Panc1 (cell line): ENCODE measurements at regions not wholly inside any gene's neighbourhood (a gene's known extent, or its start where the extent isn't known, plus 50 kb on each side); places are given as distances from the start of the nearest gene placed in this dataset.

Source experiments
- CTCF ChIP-seq: fragments of 450-650 bp; IDR thresholded peaks from 2 replicates; pipeline ENCODE4 v1.5.1; 2017; ENCODE audit warnings: mild to moderate bottlenecking
- POLR2AphosphoS5 ChIP-seq: IDR thresholded peaks from 2 replicates; pipeline ENCODE4 v1.6.1; 2012; ENCODE audit warnings: mild to moderate bottlenecking, low read depth, low read length, moderate library complexity
- REST ChIP-seq, 2 experiments: IDR thresholded peaks; 2 replicates each; pipeline ENCODE4 v1.6.1; 2011 to 2012; ENCODE audit warnings: low read depth in 2 of 2, control low read depth in 1 of 2, low read length in 1 of 2, mild to moderate bottlenecking in 1 of 2, moderate library complexity in 1 of 2; ENCODE audit not compliant: insufficient read depth in 1 of 2
- SIN3A ChIP-seq: IDR thresholded peaks from 2 replicates; pipeline ENCODE4 v1.6.1; 2012; ENCODE audit warnings: low read depth, mild to moderate bottlenecking, low read length, moderate library complexity, borderline replicate concordance; ENCODE audit not compliant: insufficient read depth
- TCF7L2 ChIP-seq: IDR thresholded peaks from 2 replicates; pipeline ENCODE4 v1.6.1; 2011; ENCODE audit warnings: mild to moderate bottlenecking, low read depth, low read length, inconsistent platforms

- TF ChIP-seq CTCF (no peak), REST (IDR thresholded peaks at IDR 0.05; ENCODE audit: insufficient read depth in 1 of 2, low read depth in 2 of 2, low read length in 1 of 2) (no peak), POLR2AphosphoS5 (no peak), SIN3A (no peak), TCF7L2 (no peak)
Measured at GRCh38 chr2:212708355-212708754, 169.8 kb upstream of the ERBB4 start.
